Activated gamma-delta T cell treated with anti-CD3 and anti-CD28 coated beads, Interleukin-2, amount 50 U/mL, for 16 hours (primary cell): ENCODE measurements at regions not wholly inside any gene's neighbourhood (a gene's known extent, or its start where the extent isn't known, plus 50 kb on each side); places are given as distances from the start of the nearest gene placed in this dataset.
A peak's percentile ranks its signal among the peaks of the same experiment; 100 is the strongest.
"Not testable (repeated sequence)": the region's sequence is repeated elsewhere in the genome, so short reads cannot be mapped to it uniquely, and the experiment has no call there.

Experiments
- DNase-seq: peaks from one replicate; pipeline ENCODE4 v3.0.0-alpha.2; 2020; ENCODE audit warnings: low read depth

DNA sequence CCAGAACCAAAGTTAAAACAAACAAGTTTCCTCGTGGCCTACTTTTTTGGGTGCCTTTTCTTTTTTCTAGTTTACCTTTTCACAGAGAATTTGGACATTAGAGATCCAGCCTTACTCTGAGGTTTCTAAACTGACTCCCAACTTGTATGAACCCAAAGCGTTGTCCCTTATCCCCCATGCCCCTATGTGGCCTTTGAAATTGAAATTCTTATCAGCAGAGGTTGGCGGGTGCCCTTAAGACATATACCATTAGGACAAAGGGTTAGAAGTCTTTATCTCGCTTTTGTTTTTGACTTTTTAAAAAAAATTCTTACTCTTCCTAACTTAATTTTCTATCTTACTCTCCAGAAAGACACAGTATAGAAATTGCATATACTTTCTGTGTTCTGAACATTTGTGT is 76.3 kb upstream of the C7orf33 start:
- no peak for DNase-seq

DNA sequence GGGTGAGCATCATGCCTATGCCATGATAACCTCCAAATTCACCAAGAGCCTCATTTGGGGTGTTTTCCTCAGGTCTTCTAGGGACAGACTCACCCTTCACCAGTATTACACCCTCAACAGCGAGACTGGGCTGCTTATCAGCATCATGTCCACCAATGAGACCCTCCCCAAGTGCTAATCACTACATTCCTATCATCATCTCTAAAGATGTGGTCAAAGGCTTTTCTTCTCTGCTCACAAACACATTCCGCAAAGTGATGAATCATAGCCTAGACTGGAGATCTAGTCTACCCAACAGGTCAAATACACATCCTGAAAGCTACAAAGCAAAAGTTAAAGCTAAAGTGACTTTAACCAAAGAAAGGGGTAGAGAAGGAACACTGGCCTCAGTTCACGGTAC is 75.3 kb upstream of the C7orf33 start:
- DNase-seq = no peak

- DNase-seq = no peak
Observed at GRCh38 chr7:148515728-148516695, 74.6 kb upstream of the C7orf33 start.

GRCh38 chr7:148519386-148519785 is 71.2 kb upstream of the C7orf33 start:
- DNase-seq = not testable (repeated sequence)

DNA sequence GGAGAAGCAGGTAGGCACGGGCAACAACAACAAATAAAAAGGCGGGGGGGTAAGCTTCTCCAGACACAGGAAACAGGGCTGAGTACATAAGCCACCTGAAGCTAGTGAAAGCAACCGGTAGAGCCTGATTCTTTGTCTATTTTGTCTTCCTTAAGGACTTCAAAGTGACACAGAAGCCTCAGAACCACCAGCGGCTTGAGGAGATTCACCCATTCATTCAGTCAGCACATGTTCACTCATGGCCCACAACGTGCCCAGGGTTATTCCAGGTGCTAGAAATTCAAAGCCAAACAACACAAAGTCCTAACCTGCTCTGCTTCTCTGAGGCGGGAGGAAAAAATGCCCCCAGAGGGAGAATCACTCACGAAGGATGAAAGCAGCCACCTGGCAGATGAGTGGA is 69.3 kb upstream of the C7orf33 start:
- no peak for DNase-seq

GRCh38 chr7:148523550-148523949 is 67.0 kb upstream of the C7orf33 start:
- no peak for DNase-seq

DNA sequence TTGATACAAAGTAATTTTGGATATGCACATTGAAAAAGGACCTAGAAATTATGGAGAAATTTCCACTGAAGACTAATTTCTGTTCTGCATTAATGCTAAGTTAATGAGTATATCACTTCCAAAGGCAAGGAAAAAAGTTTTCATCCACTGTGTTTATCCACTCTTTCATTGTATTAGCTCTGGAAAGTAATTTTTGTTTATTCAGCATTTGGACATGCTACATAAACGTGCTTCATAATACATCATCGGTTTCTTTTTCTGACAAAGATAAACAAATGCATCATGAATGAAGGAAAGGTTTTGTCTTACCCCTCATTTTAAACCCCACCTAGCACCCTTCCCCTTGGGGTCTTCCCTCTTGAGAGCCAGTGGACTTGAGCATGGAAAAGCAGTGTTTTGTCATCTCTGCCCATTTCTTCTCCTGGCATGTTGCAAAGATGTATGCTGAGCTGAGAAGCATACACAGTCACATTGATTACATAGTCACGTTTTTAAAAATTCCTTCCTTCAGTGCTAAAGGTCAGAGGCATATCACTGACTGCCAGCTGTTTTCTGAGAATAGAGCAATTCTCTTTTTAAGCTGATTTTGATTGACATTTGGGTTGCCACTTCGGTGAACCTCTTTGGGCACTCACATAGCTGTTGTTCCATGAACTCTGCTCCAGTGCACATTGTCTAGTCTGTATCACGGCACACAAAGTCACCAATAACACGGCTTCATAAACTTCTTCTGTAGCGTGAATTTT is 65.9 kb upstream of the C7orf33 start:
- no peak for DNase-seq

DNA sequence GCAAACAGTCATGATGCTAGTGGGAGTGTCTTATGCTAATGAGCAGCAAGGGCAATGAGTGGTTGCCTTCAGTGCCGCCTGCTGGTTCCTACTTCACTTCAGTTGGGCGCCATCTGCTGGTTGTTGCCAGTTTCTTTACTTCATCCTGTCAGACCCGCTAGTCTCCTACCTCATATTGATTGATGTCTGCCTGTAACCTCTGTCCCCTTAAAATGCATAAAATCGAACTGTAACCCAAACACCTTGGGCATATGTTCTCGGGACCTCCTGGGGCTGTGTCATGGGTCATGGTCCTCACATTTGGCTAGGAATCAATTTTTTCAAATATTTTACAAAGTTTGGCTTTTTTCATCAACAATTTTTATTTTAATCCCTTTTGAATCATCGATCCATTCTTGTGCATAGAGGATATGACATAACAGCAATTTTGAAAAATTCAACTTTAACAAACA is 62.8 kb upstream of the C7orf33 start:
- DNase-seq = peak; percentile 73

GRCh38 chr7:148535217-148535616 is 55.3 kb upstream of the C7orf33 start:
- DNase-seq = no peak

- DNase-seq = no peak
Observed at GRCh38 chr7:148537435-148537834, 53.1 kb upstream of the C7orf33 start.

GRCh38 chr7:148540041-148540738 is 50.4 kb upstream of the C7orf33 start:
- DNase-seq = no peak
